ENCODE measurements at regions not wholly inside any gene's neighbourhood (a gene's known extent, or its start where the extent isn't known, plus 50 kb on each side); places are given as distances from the start of the nearest gene placed in this dataset.

DNA sequence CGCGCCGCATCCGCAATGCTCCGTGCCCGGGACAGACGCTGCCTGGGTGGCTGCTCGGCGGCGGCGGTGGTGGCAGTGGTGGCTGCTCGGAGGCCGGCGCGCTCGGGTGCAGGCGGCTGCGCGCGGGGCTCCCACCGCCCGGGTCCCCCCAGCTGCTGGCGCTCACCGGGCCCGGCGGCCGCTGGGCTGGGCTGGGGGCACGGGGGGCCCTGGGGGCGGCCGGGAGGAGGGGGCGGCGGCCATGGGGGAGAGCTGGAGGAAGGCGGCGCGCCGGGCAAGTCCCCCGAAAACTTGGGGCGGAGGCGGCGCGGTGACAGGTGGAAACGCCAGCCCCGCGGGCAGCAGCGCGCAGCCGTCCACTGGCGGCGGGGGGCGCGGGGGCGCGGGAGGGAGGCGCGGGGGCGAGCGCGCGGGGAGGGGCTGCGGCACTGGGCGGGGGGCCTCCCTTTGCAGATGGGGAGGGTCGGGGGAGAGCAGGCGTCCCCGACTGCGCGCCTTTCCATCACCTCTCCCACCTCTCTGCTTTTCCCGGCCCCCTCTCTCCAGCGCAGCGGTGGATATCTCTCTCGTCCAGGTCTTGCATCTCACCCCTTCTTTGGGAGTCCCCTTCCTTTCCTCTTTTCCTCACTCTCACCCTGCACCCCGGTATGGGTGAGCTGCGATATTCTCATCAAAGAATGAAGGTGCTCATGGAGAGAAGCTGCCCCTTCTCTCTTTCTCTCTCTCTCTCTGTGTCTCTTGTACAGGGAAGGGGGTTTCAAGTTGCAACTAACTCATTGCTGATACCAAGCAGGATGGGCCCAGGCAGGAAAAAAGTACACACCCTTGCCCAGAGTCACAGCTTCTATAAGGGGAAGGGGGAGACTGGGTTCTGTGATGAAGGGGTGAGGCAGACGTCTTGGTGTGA is 83.7 kb upstream of the DHRSX start:
- no peak overlapping the region for H3K27ac ChIP-seq
- no peak overlapping the region for H3K4me3 ChIP-seq (IDR thresholded peaks at IDR 0.05; ENCODE audit: insufficient read depth, low read depth, low read length)
- TF ChIP-seq CTCF (conservative IDR thresholded peaks at IDR 0.05; ENCODE audit: low read depth, low read length), result no peak
- H3K4me1 ChIP-seq (ENCODE audit: low read depth, poor library complexity, severe bottlenecking), result peaks cover 13% of the 10 kb centered on the region
- no peaks in the 10 kb centered on the region for H4K20me1 ChIP-seq (ENCODE audit: insufficient read depth)
- no peak overlapping the region for H3K9ac ChIP-seq
- H3K27me3 ChIP-seq (ENCODE audit: insufficient read depth, low read depth), result no peaks in the 10 kb centered on the region
- no peaks in the 10 kb centered on the region for H3K79me2 ChIP-seq (ENCODE audit: insufficient read depth, low read depth)
- H3K4me2 ChIP-seq, result no peak overlapping the region
- no peak overlapping the region for H2AFZ ChIP-seq (ENCODE audit: low read depth)
- no peaks in the 10 kb centered on the region for H3K36me3 ChIP-seq (ENCODE audit: insufficient read depth)

DNA sequence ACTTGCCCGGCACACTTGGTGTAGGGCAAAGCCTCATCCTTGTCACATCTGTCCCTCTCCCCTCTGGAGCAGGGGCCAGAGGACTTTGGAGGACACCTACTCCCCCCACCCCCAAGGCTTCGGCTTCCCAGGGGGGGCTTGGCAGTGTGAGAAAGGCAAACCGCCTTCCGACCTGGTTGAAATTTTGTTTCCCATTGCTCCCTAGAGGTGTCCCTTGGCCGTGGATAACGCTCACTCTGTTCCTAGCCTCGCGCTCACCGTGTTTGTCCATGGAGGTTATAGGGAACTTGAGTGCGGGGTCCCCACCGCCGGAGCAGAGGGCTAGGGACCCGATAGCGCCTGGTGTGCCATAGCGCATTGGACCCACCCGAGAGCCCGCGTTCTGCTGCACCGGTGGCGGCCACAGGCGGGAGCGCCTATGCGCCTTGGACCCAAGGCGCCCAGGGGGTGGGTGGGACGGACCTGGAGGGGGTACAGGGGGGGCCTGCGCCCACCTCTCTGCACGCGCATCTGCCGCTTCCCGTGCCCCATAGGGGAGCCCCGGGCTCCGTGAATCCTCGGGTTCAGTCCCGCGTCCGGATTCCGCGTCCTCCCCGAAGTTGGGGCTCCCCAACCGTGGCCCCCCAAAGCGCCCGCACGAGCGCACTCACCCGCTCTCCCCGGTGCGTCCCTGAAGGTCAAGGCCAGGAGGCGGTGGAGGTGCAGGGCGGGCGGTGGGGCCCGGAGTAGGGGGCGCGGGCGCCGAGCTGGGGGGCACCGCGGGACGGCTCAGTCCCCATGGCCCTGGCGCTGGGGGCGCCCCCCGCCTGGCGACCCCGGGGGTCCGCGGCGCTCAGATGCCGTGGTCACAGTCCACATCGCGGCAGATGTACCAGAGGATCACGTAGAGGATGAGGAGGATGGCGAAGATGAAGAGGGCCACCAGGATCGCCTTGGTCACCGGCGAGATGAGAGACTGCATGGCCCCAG is 82.7 kb upstream of the DHRSX start:
- Histone ChIP-seq H3K4me3 (IDR thresholded peaks at IDR 0.05; ENCODE audit: insufficient read depth, low read depth, low read length) (no peak overlapping the region), H4K20me1 (ENCODE audit: insufficient read depth) (no peaks in the 10 kb centered on the region), H3K27ac (no peak overlapping the region), H2AFZ (ENCODE audit: low read depth) (no peak overlapping the region), H3K4me2 (no peak overlapping the region), H3K36me3 (ENCODE audit: insufficient read depth) (no peaks in the 10 kb centered on the region), H3K79me2 (ENCODE audit: insufficient read depth, low read depth) (no peaks in the 10 kb centered on the region), H3K27me3 (ENCODE audit: insufficient read depth, low read depth) (no peaks in the 10 kb centered on the region), H3K4me1 (ENCODE audit: low read depth, poor library complexity, severe bottlenecking) (peaks cover 13% of the 10 kb centered on the region), H3K9ac (no peak overlapping the region)
- TF ChIP-seq CTCF (conservative IDR thresholded peaks at IDR 0.05; ENCODE audit: low read depth, low read length), result no peak

DNA sequence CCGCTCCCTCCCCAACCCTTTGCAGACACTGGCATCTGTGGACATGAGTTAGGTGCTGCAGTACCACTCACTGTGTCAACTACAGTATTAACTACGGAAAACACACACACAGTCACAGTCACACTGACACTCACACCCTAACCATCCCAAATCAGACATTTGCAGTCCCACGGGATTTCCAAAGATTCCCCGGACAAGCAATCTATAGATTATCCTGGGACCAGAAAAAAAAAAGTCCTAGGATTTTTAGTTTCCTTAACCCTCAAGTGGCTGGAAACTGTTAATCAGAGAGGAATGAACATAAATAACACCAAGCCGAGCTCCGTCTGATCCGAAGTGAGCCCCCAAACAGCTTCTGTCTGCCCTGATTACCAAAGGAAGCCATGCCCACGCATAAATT is 81.9 kb upstream of the DHRSX start:
- Histone ChIP-seq H3K27ac (no peak overlapping the region), H3K79me2 (ENCODE audit: insufficient read depth, low read depth) (no peaks in the 10 kb centered on the region), H3K36me3 (ENCODE audit: insufficient read depth) (no peaks in the 10 kb centered on the region), H3K4me3 (IDR thresholded peaks at IDR 0.05; ENCODE audit: insufficient read depth, low read depth, low read length) (no peak overlapping the region), H3K4me1 (ENCODE audit: low read depth, poor library complexity, severe bottlenecking) (peaks cover 12% of the 10 kb centered on the region), H3K4me2 (no peak overlapping the region), H3K27me3 (ENCODE audit: insufficient read depth, low read depth) (no peaks in the 10 kb centered on the region), H3K9ac (no peak overlapping the region), H4K20me1 (ENCODE audit: insufficient read depth) (no peaks in the 10 kb centered on the region), H2AFZ (ENCODE audit: low read depth) (no peak overlapping the region)
- no peak for TF ChIP-seq CTCF (conservative IDR thresholded peaks at IDR 0.05; ENCODE audit: low read depth, low read length)

DNA sequence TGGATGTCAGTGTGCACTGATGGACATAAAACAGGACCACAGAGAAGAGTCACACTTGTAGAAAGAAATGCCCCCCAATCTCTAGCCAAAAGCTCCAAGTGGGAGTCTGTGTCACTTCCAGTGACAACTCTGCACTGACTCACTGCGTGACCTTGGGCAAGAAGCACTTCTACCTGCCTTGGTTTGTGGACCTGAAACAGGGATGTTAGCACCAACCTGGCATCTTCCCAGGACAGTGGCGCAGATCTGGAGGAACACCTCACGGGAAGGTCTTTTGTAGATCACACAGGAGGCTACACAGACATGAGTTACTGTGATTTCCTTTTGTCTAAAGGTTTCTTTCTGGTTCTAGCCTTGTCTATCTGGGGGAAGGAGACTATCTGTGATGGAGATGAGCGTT is 80.5 kb upstream of the DHRSX start:
- TF ChIP-seq CTCF (conservative IDR thresholded peaks at IDR 0.05; ENCODE audit: low read depth, low read length), result no peak
- no peak overlapping the region for H2AFZ ChIP-seq (ENCODE audit: low read depth)
- H3K27ac ChIP-seq, result no peak overlapping the region
- H3K27me3 ChIP-seq (ENCODE audit: insufficient read depth, low read depth), result no peaks in the 10 kb centered on the region
- H3K79me2 ChIP-seq (ENCODE audit: insufficient read depth, low read depth), result no peaks in the 10 kb centered on the region
- no peaks in the 10 kb centered on the region for H3K4me1 ChIP-seq (ENCODE audit: low read depth, poor library complexity, severe bottlenecking)
- no peaks in the 10 kb centered on the region for H3K36me3 ChIP-seq (ENCODE audit: insufficient read depth)
- no peak overlapping the region for H3K4me3 ChIP-seq (IDR thresholded peaks at IDR 0.05; ENCODE audit: insufficient read depth, low read depth, low read length)
- no peak overlapping the region for H3K4me2 ChIP-seq
- H4K20me1 ChIP-seq (ENCODE audit: insufficient read depth), result no peaks in the 10 kb centered on the region
- no peak overlapping the region for H3K9ac ChIP-seq

All from KMS-11 (cell line).